ENCODE measurements at regions not wholly inside any gene's neighbourhood (a gene's known extent, or its start where the extent isn't known, plus 50 kb on each side); places are given as distances from the start of the nearest gene placed in this dataset.

DNA sequence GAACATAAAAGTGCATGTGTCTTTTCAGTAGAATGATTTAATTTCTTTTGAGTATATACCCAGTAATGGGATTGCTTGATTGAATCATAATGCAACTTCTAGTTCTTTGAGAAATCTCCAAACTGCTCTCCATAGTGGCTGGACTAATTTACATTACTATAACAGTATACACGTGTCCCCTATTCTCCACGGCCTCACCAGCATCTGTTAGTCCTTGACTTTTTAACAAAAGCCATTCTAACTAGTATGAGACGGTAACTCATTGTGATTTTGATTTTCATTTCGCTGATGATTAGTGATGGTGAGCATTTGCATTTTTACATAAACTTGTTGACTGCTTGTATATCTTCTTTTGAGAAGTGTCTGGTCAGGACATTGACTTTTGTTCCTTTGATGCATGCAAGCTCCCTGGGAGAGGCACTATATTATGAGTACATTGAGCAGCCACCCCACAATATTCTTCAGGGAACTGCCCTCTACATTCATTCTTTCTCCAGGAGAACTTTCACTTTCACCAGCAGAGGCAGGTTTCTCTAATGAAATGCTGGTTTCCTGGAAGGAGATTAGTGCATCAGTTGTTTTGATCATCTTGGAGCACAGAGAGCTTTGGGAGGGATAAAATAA, 51.9 kb upstream of the LPGAT1 start:
- TF ChIP-seq, protein P1, sequence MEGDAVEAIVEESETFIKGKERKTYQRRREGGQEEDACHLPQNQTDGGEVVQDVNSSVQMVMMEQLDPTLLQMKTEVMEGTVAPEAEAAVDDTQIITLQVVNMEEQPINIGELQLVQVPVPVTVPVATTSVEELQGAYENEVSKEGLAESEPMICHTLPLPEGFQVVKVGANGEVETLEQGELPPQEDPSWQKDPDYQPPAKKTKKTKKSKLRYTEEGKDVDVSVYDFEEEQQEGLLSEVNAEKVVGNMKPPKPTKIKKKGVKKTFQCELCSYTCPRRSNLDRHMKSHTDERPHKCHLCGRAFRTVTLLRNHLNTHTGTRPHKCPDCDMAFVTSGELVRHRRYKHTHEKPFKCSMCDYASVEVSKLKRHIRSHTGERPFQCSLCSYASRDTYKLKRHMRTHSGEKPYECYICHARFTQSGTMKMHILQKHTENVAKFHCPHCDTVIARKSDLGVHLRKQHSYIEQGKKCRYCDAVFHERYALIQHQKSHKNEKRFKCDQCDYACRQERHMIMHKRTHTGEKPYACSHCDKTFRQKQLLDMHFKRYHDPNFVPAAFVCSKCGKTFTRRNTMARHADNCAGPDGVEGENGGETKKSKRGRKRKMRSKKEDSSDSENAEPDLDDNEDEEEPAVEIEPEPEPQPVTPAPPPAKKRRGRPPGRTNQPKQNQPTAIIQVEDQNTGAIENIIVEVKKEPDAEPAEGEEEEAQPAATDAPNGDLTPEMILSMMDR (IDR thresholded peaks at IDR 0.05) = no peak
- TF ChIP-seq POLR2A (IDR thresholded peaks at IDR 0.05) = no peak

All from adrenal gland (tissue), 5 donors.